ENCODE measurements at regions not wholly inside any gene's neighbourhood (a gene's known extent, or its start where the extent isn't known, plus 50 kb on each side); places are given as distances from the start of the nearest gene placed in this dataset.

GRCh38 chrX:40174001-40174853 lies 76.5 kb upstream of the BCOR start:
- no peaks in the 10 kb centered on the region for H3K9me3 ChIP-seq (ENCODE audit: control insufficient read depth in 2 of 2, low read length in 2 of 2)
- H3K9me3 Mint-ChIP-seq, result peaks cover 0 to 2% (median 0%) of the 10 kb centered on the region in 7 donors

GRCh38 chrX:40173143-40174000 lies 75.6 kb upstream of the BCOR start:
- H3K4me3 Mint-ChIP-seq, result peak overlapping the region; percentile 90 to 96 (median 94)
- peaks cover 0 to under 1% (median 0%) of the 10 kb centered on the region in 7 donors for H3K9me3 Mint-ChIP-seq
- no peaks in the 10 kb centered on the region for H3K36me3 Mint-ChIP-seq
- H3K4me1 ChIP-seq (ENCODE audit: control insufficient read depth, insufficient read depth, low read length, poor library complexity, severe bottlenecking), result peaks cover 48% of the 10 kb centered on the region
- no peaks in the 10 kb centered on the region for H3K9me3 ChIP-seq (ENCODE audit: control insufficient read depth in 2 of 2, low read length in 2 of 2)
- DNase-seq (peak in 1 of 3 donors; percentile 28), ATAC-seq (ENCODE audit: low read depth in 2 of 2) (no peak)
- peak overlapping the region; percentile 91 for H3K27ac ChIP-seq (ENCODE audit: insufficient read depth, low read length, poor library complexity, severe bottlenecking)
- H3K4me3 ChIP-seq (ENCODE audit: low read depth, low read length), result peak overlapping the region; percentile 83
- peaks cover 17% of the 10 kb centered on the region for H3K27me3 Mint-ChIP-seq
- no peaks in the 10 kb centered on the region for H3K27me3 ChIP-seq (ENCODE audit: control insufficient read depth, insufficient read depth, low read length)
- H3K4me1 Mint-ChIP-seq, result peaks cover 8 to 56% (median 28%) of the 10 kb centered on the region in 4 donors
- no peaks in the 10 kb centered on the region for H3K36me3 ChIP-seq (ENCODE audit: control insufficient read depth, insufficient read depth, low read length)
- H3K27ac Mint-ChIP-seq, result peak overlapping the region; percentile 89 to 99 (median 98)

More at GRCh38 chrX:40174001-40174853, 76.5 kb upstream of the BCOR start:
- peaks cover 8 to 53% (median 27%) of the 10 kb centered on the region in 4 donors for H3K4me1 Mint-ChIP-seq
- Histone ChIP-seq H3K27ac (ENCODE audit: insufficient read depth, low read length, poor library complexity, severe bottlenecking) (peak overlapping the region; percentile 91), H3K4me3 (ENCODE audit: low read depth, low read length) (peak overlapping the region; percentile 83), H3K27me3 (ENCODE audit: control insufficient read depth, insufficient read depth, low read length) (no peaks in the 10 kb centered on the region), H3K36me3 (ENCODE audit: control insufficient read depth, insufficient read depth, low read length) (no peaks in the 10 kb centered on the region), H3K4me1 (ENCODE audit: control insufficient read depth, insufficient read depth, low read length, poor library complexity, severe bottlenecking) (peaks cover 48% of the 10 kb centered on the region)
- H3K27ac Mint-ChIP-seq, result peak overlapping the region; percentile 89 to 99 (median 98)
- no peak for ATAC-seq (ENCODE audit: low read depth in 2 of 2)
- peak; percentile 27 to 80 (median 49) for DNase-seq
- peaks cover 17% of the 10 kb centered on the region for H3K27me3 Mint-ChIP-seq
- H3K36me3 Mint-ChIP-seq, result no peaks in the 10 kb centered on the region
- H3K4me3 Mint-ChIP-seq, result peak overlapping the region; percentile 90 to 96 (median 94)

- no peaks in the 10 kb centered on the region for H3K9me3 Mint-ChIP-seq
Observed at GRCh38 chrX:40172401-40173142, 74.8 kb upstream of the BCOR start.

GRCh38 chrX:40171513-40172400 lies 74.0 kb upstream of the BCOR start:
- Mint-ChIP-seq H3K27ac (peak overlapping the region; percentile 94 to 97 (median 95)), H3K27me3 (peaks cover 17% of the 10 kb centered on the region), H3K36me3 (no peaks in the 10 kb centered on the region), H3K9me3 (no peaks in the 10 kb centered on the region), H3K4me1 (peaks cover 8 to 58% (median 27%) of the 10 kb centered on the region in 4 donors), H3K4me3 (peak overlapping the region; percentile 90 to 97 (median 93))
- Histone ChIP-seq H3K4me3 (ENCODE audit: low read depth, low read length) (peak overlapping the region; percentile 32), H3K27me3 (ENCODE audit: control insufficient read depth, insufficient read depth, low read length) (no peaks in the 10 kb centered on the region), H3K27ac (ENCODE audit: insufficient read depth, low read length, poor library complexity, severe bottlenecking) (peak overlapping the region; percentile 91), H3K9me3 (ENCODE audit: control insufficient read depth in 2 of 2, low read length in 2 of 2) (no peaks in the 10 kb centered on the region), H3K36me3 (ENCODE audit: control insufficient read depth, insufficient read depth, low read length) (no peaks in the 10 kb centered on the region), H3K4me1 (ENCODE audit: control insufficient read depth, insufficient read depth, low read length, poor library complexity, severe bottlenecking) (peaks cover 58% of the 10 kb centered on the region)
- DNase-seq, result peak in 1 of 3 donors; percentile 63
- ATAC-seq (ENCODE audit: low read depth in 2 of 2), result no peak

More at GRCh38 chrX:40172401-40173142, 74.8 kb upstream of the BCOR start:
- peak in 1 of 3 donors; percentile 58 for DNase-seq
- H3K27ac Mint-ChIP-seq, result peak overlapping the region; percentile 89 to 98 (median 96)
- no peaks in the 10 kb centered on the region for H3K36me3 ChIP-seq (ENCODE audit: control insufficient read depth, insufficient read depth, low read length)
- no peaks in the 10 kb centered on the region for H3K36me3 Mint-ChIP-seq
- H3K27me3 Mint-ChIP-seq, result peaks cover 17% of the 10 kb centered on the region
- H3K4me3 ChIP-seq (ENCODE audit: low read depth, low read length), result peak overlapping the region; percentile 83
- H3K4me1 Mint-ChIP-seq, result peaks cover 8 to 56% (median 28%) of the 10 kb centered on the region in 4 donors
- H3K27ac ChIP-seq (ENCODE audit: insufficient read depth, low read length, poor library complexity, severe bottlenecking), result peak overlapping the region; percentile 91
- no peaks in the 10 kb centered on the region for H3K9me3 ChIP-seq (ENCODE audit: control insufficient read depth in 2 of 2, low read length in 2 of 2)
- H3K4me3 Mint-ChIP-seq, result peak overlapping the region; percentile 90 to 97 (median 94)
- H3K27me3 ChIP-seq (ENCODE audit: control insufficient read depth, insufficient read depth, low read length), result no peaks in the 10 kb centered on the region
- no peak for ATAC-seq (ENCODE audit: low read depth in 2 of 2)
- peaks cover 55% of the 10 kb centered on the region for H3K4me1 ChIP-seq (ENCODE audit: control insufficient read depth, insufficient read depth, low read length, poor library complexity, severe bottlenecking)

- DNase-seq (peak in 2 of 3 donors; percentile 40 to 54), ATAC-seq (ENCODE audit: low read depth in 2 of 2) (no peak)
- Histone ChIP-seq H3K4me1 (ENCODE audit: control insufficient read depth, insufficient read depth, low read length, poor library complexity, severe bottlenecking) (peaks cover 60% of the 10 kb centered on the region), H3K9me3 (ENCODE audit: control insufficient read depth in 2 of 2, low read length in 2 of 2) (no peaks in the 10 kb centered on the region), H3K27me3 (ENCODE audit: control insufficient read depth, insufficient read depth, low read length) (no peaks in the 10 kb centered on the region), H3K4me3 (ENCODE audit: low read depth, low read length) (peak overlapping the region; percentile 66), H3K36me3 (ENCODE audit: control insufficient read depth, insufficient read depth, low read length) (no peaks in the 10 kb centered on the region), H3K27ac (ENCODE audit: insufficient read depth, low read length, poor library complexity, severe bottlenecking) (peak overlapping the region; percentile 91)
- Mint-ChIP-seq H3K4me1 (peaks cover 11 to 66% (median 28%) of the 10 kb centered on the region in 4 donors), H3K27me3 (peaks cover 17% of the 10 kb centered on the region), H3K9me3 (no peaks in the 10 kb centered on the region), H3K27ac (peak overlapping the region; percentile 94 to 97 (median 95)), H3K4me3 (peak overlapping the region; percentile 90 to 97 (median 93)), H3K36me3 (no peaks in the 10 kb centered on the region)
Observed at GRCh38 chrX:40170830-40171512, 73.2 kb upstream of the BCOR start.

Data from CD4-positive, CD25-positive, alpha-beta regulatory T cell (primary cell).